ENCODE measurements at regions not wholly inside any gene's neighbourhood (a gene's known extent, or its start where the extent isn't known, plus 50 kb on each side); places are given as distances from the start of the nearest gene placed in this dataset.
A peak's percentile ranks its signal among the peaks of the same experiment; 100 is the strongest.
"Not testable (repeated sequence)": the region's sequence is repeated elsewhere in the genome, so short reads cannot be mapped to it uniquely, and the experiment has no call there.

GRCh38 chr5:40134883-40135520, 544.7 kb upstream of the PTGER4 start:
- DNase-seq: no peak

GRCh38 chr5:40124367-40124766, 555.3 kb upstream of the PTGER4 start:
- DNase-seq: peak in 1 of 5 donors; percentile 5

GRCh38 chr5:40121236-40121635, 558.5 kb upstream of the PTGER4 start:
- no peak for DNase-seq

DNA sequence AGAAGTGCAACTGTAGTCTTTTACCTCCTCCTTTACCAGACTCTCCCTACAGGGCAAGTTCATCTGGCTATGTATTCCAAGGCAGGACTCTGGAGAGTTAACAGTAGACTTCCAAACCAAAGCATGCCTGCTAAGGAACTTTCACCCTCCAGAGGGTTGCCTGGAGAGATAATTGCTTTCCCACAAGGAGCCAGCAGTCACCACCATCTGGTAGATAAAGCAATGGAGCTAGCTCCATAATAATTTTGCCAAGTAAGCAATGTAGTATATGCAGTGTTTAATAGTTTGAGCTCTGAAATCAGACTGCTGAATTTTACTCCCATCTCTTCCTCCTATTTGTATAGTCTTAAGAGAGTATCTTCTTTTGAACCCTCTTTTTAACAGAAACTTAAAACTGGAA, 566.8 kb upstream of the PTGER4 start:
- DNase-seq: no peak

DNA sequence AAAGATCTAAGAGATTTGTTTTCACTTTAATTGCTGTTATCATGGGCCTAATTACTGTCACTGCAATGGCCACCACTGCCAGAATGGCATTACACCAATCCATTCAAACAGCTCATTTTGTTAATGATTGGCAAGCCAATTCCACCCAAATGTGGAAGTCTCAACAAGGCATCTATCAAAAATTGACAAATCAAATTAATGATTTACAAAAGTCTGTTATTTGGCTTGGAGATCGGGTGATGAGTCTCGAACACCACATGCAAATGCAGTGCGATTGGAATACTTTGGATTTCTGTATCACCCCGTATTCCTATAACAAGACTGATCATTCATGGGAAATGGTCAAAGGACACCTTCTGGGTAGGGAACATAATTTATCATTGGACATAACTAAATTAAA, 568.7 kb upstream of the PTGER4 start:
- not testable (repeated sequence) for DNase-seq

DNA sequence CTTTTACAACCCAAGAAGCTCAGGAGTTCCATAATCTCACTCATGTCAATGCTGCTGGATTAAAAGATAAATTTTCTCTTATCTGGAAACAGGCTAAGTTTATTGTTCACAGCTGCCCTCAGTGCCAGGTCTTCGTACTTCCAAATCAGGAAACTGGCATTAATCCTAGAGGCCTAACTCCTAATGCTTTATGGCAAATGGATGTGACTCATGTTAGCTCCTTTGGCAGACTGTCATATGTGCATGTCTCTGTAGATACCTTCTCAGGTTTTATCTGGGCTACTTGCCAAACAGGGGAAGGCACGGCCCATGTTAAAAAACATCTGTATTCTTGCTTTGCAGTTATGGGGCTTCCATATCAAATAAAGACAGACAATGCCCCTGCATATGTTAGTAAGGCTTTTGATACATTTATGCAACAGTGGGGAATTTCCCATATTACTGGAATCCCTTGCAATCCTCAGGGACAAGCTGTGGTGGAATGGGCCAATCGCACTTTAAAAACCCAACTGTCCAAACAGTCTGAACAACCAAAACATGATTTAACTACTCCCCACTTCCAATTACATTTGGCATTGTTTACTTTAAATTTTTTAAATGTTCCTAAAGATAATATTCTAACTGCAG, 570.8 kb upstream of the PTGER4 start:
- DNase-seq: not testable (repeated sequence)

GRCh38 chr5:40107786-40108185, 571.9 kb upstream of the PTGER4 start:
- not testable (repeated sequence) for DNase-seq

GRCh38 chr5:40106847-40107246, 572.9 kb upstream of the PTGER4 start:
- DNase-seq: no peak

DNA sequence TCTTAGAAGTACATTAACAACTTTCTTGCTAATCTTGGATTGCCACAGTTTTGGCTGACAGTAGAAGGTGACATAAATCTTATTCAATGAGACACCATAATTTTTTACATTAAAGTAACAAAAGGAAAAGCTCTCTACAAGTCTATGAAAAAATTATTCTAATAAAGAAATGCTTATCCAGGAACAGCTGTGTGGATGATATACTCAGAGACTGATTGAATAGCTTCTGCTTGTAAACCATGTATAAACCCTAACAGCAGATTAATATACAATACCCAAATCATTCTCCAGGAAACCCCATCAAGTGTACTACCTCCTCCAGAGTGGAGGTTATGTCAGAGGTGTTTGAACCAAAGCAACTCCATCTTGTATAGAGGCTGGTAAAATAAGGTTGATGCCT, 581.4 kb upstream of the PTGER4 start:
- no peak for DNase-seq

GRCh38 chr5:40093550-40093949, 586.2 kb upstream of the PTGER4 start:
- DNase-seq: no peak

GRCh38 chr5:40089269-40089668, 590.4 kb upstream of the PTGER4 start:
- DNase-seq: peak in 1 of 5 donors; percentile 8

GRCh38 chr5:40084614-40085013, 595.1 kb upstream of the PTGER4 start:
- DNase-seq: no peak

- DNase-seq: no peak
Measured at GRCh38 chr5:40082313-40082712, 597.4 kb upstream of the PTGER4 start.

DNA sequence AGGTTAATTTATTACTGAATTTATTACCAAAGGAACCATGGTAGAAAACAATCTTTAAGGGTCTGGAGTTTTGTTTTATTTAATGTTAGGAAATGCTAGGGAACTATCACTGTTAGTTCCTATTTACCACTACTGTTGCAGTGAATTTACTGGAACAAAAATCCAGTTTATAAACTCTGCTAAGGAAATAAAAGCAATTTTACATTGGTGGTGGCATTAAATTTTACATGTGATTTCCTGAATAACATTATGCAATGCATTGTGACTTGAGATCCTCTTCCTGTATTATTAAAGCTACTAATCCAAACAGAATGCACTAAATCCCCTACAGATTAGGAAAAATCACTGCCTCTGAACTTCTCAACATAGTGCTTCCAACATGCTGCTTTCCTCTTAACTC, 599.5 kb upstream of the PTGER4 start:
- DNase-seq: no peak

DNA sequence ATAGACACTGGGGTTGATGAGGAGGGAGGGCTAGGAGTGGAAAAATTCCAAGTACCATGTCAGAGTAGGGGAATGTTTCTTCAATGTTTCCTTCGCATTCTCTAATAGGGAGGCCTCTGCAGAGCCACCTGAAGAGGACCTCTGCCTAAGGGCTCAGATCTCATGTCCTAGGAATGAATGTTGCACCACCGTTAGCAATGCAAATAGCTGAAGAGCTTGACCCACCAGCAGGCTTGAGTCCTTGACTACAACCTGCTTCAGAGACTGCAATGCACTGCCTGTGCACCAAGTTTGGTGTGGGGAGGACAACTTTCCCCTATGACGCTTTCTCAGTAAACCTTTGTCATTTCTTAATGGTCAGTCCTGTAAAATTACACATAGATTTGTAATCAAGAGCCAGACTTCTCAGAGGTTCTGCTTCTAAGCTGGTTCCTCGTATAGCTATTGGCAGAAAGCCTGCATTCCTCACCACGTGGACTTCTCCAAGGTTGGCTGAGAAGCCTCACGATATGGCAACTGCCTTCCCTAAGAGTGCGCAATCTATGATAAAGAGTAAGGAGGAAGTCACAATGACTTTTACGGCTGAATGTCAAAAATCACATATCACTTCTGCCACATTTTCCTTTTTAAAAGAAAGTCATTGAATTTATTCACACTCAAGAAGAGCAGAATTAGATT, 600.7 kb upstream of the PTGER4 start:
- DNase-seq: no peak

GRCh38 chr5:40074826-40075225, 604.9 kb upstream of the PTGER4 start:
- DNase-seq: no peak

- no peak for DNase-seq
Measured at GRCh38 chr5:40073927-40074326, 605.8 kb upstream of the PTGER4 start.

- DNase-seq: no peak
Measured at GRCh38 chr5:40071870-40072269, 607.8 kb upstream of the PTGER4 start.

GRCh38 chr5:40066616-40067015, 613.1 kb upstream of the PTGER4 start:
- no peak for DNase-seq

- no peak for DNase-seq
Measured at GRCh38 chr5:40052808-40053207, 626.9 kb upstream of the PTGER4 start.

DNA sequence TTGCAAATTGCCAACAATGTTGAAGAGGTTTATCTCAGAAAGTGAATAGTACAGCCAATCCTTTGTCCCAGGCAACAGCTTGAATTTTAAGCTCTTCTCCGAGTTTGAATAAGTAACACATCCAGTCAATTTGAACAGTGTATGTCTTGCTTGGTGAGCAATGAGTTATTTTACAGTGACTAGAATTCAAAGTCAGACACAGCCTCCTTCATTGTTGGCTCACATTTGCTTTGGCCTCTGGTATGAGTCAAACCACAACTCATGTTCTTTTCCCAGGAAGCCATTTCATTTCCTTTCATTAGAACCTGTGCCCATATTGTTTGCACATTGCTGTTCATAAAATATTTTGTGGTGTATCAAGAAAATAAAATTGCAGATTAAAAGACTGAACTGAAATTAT, 622.0 kb upstream of the DAB2 start:
- peak in 1 of 5 donors; percentile 9 for DNase-seq

DNA sequence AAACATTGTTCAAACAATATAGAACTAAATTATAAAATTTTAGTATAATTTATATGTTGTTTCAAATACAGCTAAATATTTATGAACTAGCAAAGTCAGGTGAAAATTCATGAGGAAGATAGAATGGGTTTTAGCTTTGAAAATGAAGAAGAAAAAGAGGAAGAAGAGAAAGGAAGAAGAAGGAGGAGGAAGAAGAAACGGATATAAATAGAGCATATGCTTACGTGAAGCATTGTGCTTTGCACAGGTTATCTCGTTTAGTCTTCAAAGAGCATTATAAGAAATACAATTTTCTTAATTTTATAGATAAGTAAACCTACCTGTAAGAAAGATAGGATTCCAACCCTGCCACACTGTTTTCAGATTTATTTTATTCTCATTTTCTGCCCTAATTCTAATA, 620.6 kb upstream of the DAB2 start:
- no peak for DNase-seq

DNA sequence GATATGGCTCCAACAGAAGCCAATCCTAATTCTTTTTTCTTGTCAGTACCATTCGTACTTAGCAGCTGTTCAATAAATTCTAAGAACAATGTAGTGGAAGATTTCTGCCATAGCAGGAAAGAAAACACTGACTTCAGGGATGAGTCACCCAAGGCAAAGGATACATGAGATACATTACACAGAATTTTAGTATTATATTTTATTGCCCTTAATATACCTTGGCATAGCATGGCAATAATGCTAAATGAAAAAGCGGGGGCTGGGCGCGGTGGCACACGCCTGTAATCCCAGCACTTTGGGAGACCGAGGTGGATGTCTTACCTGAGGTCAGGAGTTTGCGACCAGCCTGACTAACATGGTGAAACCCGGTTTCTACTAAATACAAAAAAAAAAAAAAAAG, 619.1 kb upstream of the DAB2 start:
- no peak for DNase-seq

DNA sequence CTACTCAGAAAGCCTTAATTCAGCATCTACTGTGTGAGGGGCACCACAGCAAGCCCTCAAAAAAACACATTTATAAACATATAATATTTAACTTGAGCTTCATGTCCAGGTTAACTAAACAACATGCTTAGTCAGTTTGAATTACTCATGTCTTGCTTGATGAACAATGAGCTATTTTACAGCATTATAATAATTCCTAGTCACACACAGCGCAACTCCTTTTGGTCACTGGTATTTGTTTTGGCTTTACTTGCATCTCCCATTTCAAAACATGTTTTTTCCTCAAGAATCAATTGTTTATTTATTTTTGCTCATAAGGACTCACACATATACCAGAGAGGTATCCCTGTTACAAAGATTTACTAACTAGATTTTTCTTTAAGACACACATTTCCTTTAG, 616.7 kb upstream of the DAB2 start:
- no peak for DNase-seq

Measured in T-helper 1 cell (primary cell).